ENCODE measurements at regions not wholly inside any gene's neighbourhood (a gene's known extent, or its start where the extent isn't known, plus 50 kb on each side); places are given as distances from the start of the nearest gene placed in this dataset.

GRCh38 chr5:6943197-6944112, 230.2 kb downstream of the TENT4A start (continued):
- TF ChIP-seq RAD21 (IDR thresholded peaks at IDR 0.05 in 1 of 2, conservative IDR thresholded peaks at IDR 0.05 in 1 of 2; ENCODE audit: low read depth in 2 of 2, low read length in 2 of 2) (peak in 1 of 2 experiments; percentile 5; a peak in 1 of 4 replicates), SIN3A (conservative IDR thresholded peaks at IDR 0.05 in 1 of 2, IDR thresholded peaks at IDR 0.05 in 1 of 2; ENCODE audit: low read depth in 1 of 2, low read length in 2 of 2) (no peak)

All from H1 (cell line).